Activated CD4-positive, alpha-beta memory T cell treated with anti-CD3 and anti-CD28 coated beads, Interleukin-2, amount 10 ng/mL, durations not matched to agents 7 days and 5 days (primary cell): ENCODE measurements at regions not wholly inside any gene's neighbourhood (a gene's known extent, or its start where the extent isn't known, plus 50 kb on each side); places are given as distances from the start of the nearest gene placed in this dataset.

Source experiments
- CTCF ChIA-PET: fragments of 350-600 bp; sonication (Branson Sonifier 250); formaldehyde crosslinking; loops from one replicate; lab custom pipeline; 2021; ENCODE audit warnings: antibody characterized with exemption, inconsistent platforms; lab: Charles Lee
- POLR2A ChIA-PET: fragments of 350-600 bp; sonication (Branson Sonifier 250); formaldehyde crosslinking; loops from one replicate; lab custom pipeline; 2021; ENCODE audit warnings: antibody characterized with exemption; lab: Charles Lee
- DNase-seq: peaks from one replicate; pipeline ENCODE4 v3.0.0-alpha.2; 2020
- H3K27ac Mint-ChIP-seq: one replicate; pipeline ENCODE4 v1.8.0; 2021; ENCODE audit warnings: mild to moderate bottlenecking, mixed read lengths
- H3K27me3 Mint-ChIP-seq: one replicate; pipeline ENCODE4 v1.8.0; 2021; ENCODE audit warnings: mixed read lengths
- H3K36me3 Mint-ChIP-seq: one replicate; pipeline ENCODE4 v1.8.0; 2021; ENCODE audit warnings: low read depth, mixed read lengths
- H3K4me1 Mint-ChIP-seq: one replicate; pipeline ENCODE4 v1.8.0; 2021; ENCODE audit warnings: mixed read lengths
- H3K4me3 Mint-ChIP-seq: one replicate; pipeline ENCODE4 v1.8.0; 2021; ENCODE audit warnings: mild to moderate bottlenecking, mixed read lengths
- H3K9me3 Mint-ChIP-seq: one replicate; pipeline ENCODE4 v1.8.0; 2021; ENCODE audit warnings: mixed read lengths

GRCh38 chr10:117934477-117934876 is 112.3 kb downstream of the RAB11FIP2 start:
- no peak overlapping the region for H3K27ac Mint-ChIP-seq
- H3K4me3 Mint-ChIP-seq = no peak overlapping the region
- H3K36me3 Mint-ChIP-seq = no peaks in the 10 kb centered on the region
- no peak for DNase-seq
- H3K4me1 Mint-ChIP-seq = no peaks in the 10 kb centered on the region
- POLR2A ChIA-PET = no interaction called here
- H3K9me3 Mint-ChIP-seq = no peaks in the 10 kb centered on the region
- H3K27me3 Mint-ChIP-seq = no peaks in the 10 kb centered on the region
- CTCF ChIA-PET = no interaction called here

- ChIA-PET POLR2A (no interaction called here), CTCF (no interaction called here)
- H3K27ac Mint-ChIP-seq = no peak overlapping the region
- no peaks in the 10 kb centered on the region for H3K36me3 Mint-ChIP-seq
- H3K4me3 Mint-ChIP-seq = no peak overlapping the region
- no peak for DNase-seq
- H3K9me3 Mint-ChIP-seq = no peaks in the 10 kb centered on the region
- no peaks in the 10 kb centered on the region for H3K4me1 Mint-ChIP-seq
- H3K27me3 Mint-ChIP-seq = no peaks in the 10 kb centered on the region
Observed at GRCh38 chr10:117936141-117936540, 110.6 kb downstream of the RAB11FIP2 start.

GRCh38 chr10:117936566-117936965 is 110.2 kb downstream of the RAB11FIP2 start:
- CTCF ChIA-PET = no interaction called here
- no peak for DNase-seq
- Mint-ChIP-seq H3K36me3 (no peaks in the 10 kb centered on the region), H3K27ac (no peak overlapping the region), H3K4me3 (no peak overlapping the region), H3K9me3 (no peaks in the 10 kb centered on the region), H3K27me3 (no peaks in the 10 kb centered on the region), H3K4me1 (no peaks in the 10 kb centered on the region)
- POLR2A ChIA-PET = no interaction called here

GRCh38 chr10:117936976-117937375 is 109.8 kb downstream of the RAB11FIP2 start:
- H3K27ac Mint-ChIP-seq = no peak overlapping the region
- H3K36me3 Mint-ChIP-seq = no peaks in the 10 kb centered on the region
- no peaks in the 10 kb centered on the region for H3K27me3 Mint-ChIP-seq
- POLR2A ChIA-PET = no interaction called here
- no peak for DNase-seq
- no peaks in the 10 kb centered on the region for H3K9me3 Mint-ChIP-seq
- no peaks in the 10 kb centered on the region for H3K4me1 Mint-ChIP-seq
- H3K4me3 Mint-ChIP-seq = no peak overlapping the region
- CTCF ChIA-PET = no interaction called here

GRCh38 chr10:117938104-117938503 is 108.6 kb downstream of the RAB11FIP2 start:
- Mint-ChIP-seq H3K27ac (no peak overlapping the region), H3K4me1 (no peaks in the 10 kb centered on the region), H3K36me3 (no peaks in the 10 kb centered on the region), H3K4me3 (no peak overlapping the region), H3K9me3 (no peaks in the 10 kb centered on the region), H3K27me3 (no peaks in the 10 kb centered on the region)
- CTCF ChIA-PET = no interaction called here
- no peak for DNase-seq
- POLR2A ChIA-PET = no interaction called here

GRCh38 chr10:117942226-117942625 is 104.5 kb downstream of the RAB11FIP2 start:
- ChIA-PET POLR2A (no interaction called here), CTCF (no interaction called here)
- Mint-ChIP-seq H3K27me3 (peaks cover 4% of the 10 kb centered on the region), H3K9me3 (no peaks in the 10 kb centered on the region), H3K4me1 (no peaks in the 10 kb centered on the region), H3K4me3 (no peak overlapping the region), H3K36me3 (no peaks in the 10 kb centered on the region), H3K27ac (no peak overlapping the region)
- DNase-seq = no peak

- ChIA-PET CTCF (no interaction called here), POLR2A (no interaction called here)
- no peak overlapping the region for H3K27ac Mint-ChIP-seq
- no peaks in the 10 kb centered on the region for H3K9me3 Mint-ChIP-seq
- H3K4me3 Mint-ChIP-seq = no peak overlapping the region
- H3K27me3 Mint-ChIP-seq = peaks cover 4% of the 10 kb centered on the region
- H3K36me3 Mint-ChIP-seq = no peaks in the 10 kb centered on the region
- no peaks in the 10 kb centered on the region for H3K4me1 Mint-ChIP-seq
- DNase-seq = no peak
Observed at GRCh38 chr10:117944676-117945447, 101.9 kb downstream of the RAB11FIP2 start.

- POLR2A ChIA-PET = no interaction called here
- H3K4me3 Mint-ChIP-seq = no peak overlapping the region
Observed at GRCh38 chr10:117945651-117946050, 101.1 kb downstream of the RAB11FIP2 start.

GRCh38 chr10:117946525-117947070 is 100.1 kb downstream of the RAB11FIP2 start:
- Mint-ChIP-seq H3K36me3 (no peaks in the 10 kb centered on the region), H3K27ac (no peak overlapping the region), H3K27me3 (peaks cover 4% of the 10 kb centered on the region), H3K4me3 (no peak overlapping the region), H3K4me1 (no peaks in the 10 kb centered on the region), H3K9me3 (no peaks in the 10 kb centered on the region)
- ChIA-PET POLR2A (no interaction called here), CTCF (no interaction called here)
- no peak for DNase-seq

More at GRCh38 chr10:117945651-117946050, 101.1 kb downstream of the RAB11FIP2 start:
- H3K9me3 Mint-ChIP-seq = no peaks in the 10 kb centered on the region
- H3K4me1 Mint-ChIP-seq = no peaks in the 10 kb centered on the region
- no peak overlapping the region for H3K27ac Mint-ChIP-seq
- no peaks in the 10 kb centered on the region for H3K36me3 Mint-ChIP-seq
- H3K27me3 Mint-ChIP-seq = peaks cover 4% of the 10 kb centered on the region
- CTCF ChIA-PET = no interaction called here
- no peak for DNase-seq

- no peaks in the 10 kb centered on the region for H3K4me1 Mint-ChIP-seq
- DNase-seq = no peak
- H3K27me3 Mint-ChIP-seq = peaks cover 7% of the 10 kb centered on the region
- no peaks in the 10 kb centered on the region for H3K36me3 Mint-ChIP-seq
- POLR2A ChIA-PET = no interaction called here
- no peak overlapping the region for H3K4me3 Mint-ChIP-seq
- H3K9me3 Mint-ChIP-seq = no peaks in the 10 kb centered on the region
- H3K27ac Mint-ChIP-seq = no peak overlapping the region
- CTCF ChIA-PET = no interaction called here
Observed at GRCh38 chr10:117948493-117948892, 98.2 kb downstream of the RAB11FIP2 start.

- ChIA-PET CTCF (no interaction called here), POLR2A (no interaction called here)
- no peak for DNase-seq
- H3K27me3 Mint-ChIP-seq = peaks cover 3% of the 10 kb centered on the region
- H3K27ac Mint-ChIP-seq = no peak overlapping the region
- H3K4me1 Mint-ChIP-seq = no peaks in the 10 kb centered on the region
- no peak overlapping the region for H3K4me3 Mint-ChIP-seq
- H3K9me3 Mint-ChIP-seq = no peaks in the 10 kb centered on the region
- H3K36me3 Mint-ChIP-seq = no peaks in the 10 kb centered on the region
Observed at GRCh38 chr10:117950408-117950807, 96.3 kb downstream of the RAB11FIP2 start.
